PC-3 (cell line): ENCODE measurements at regions not wholly inside any gene's neighbourhood (a gene's known extent, or its start where the extent isn't known, plus 50 kb on each side); places are given as distances from the start of the nearest gene placed in this dataset.
A peak's percentile ranks its signal among the peaks of the same experiment; 100 is the strongest.

Source experiments
- ATAC-seq: fragments of 200-7000 bp; cut with Tn5 transposase; 2 replicates; pipeline ENCODE4 v1.9.1; 2020; ENCODE audit warnings: mild to moderate bottlenecking, moderate library complexity
- BruUV-seq: library from RNA; stranded (reverse); fragments of 400-500 nt; replicated peaks from 2 replicates; lab custom pipeline; 2021; lab: Mats Ljungman, UMichigan
- CTCF ChIA-PET: fragments of 300-600 bp; sonication (Branson Sonifier 250); formaldehyde crosslinking; loops from one replicate; lab custom pipeline; 2022; ENCODE audit warnings: antibody characterized with exemption; lab: Charles Lee
- POLR2A ChIA-PET: fragments of 300-600 bp; sonication (Branson Sonifier 250); formaldehyde crosslinking; loops from one replicate; lab custom pipeline; 2022; ENCODE audit warnings: antibody characterized with exemption; ENCODE audit not compliant: unreplicated experiment; lab: Charles Lee
- DNase-seq: peaks from one replicate; pipeline ENCODE4 v3.0.0-alpha.2; 2015
- H2AFZ ChIP-seq: fragments of 300-600 bp; sonication (generic); 2 replicates; pipeline ENCODE4 v1.6.0; 2016; ENCODE audit warnings: antibody characterized with exemption, low read length
- H3F3A ChIP-seq: fragments of 300-600 bp; sonication (generic); one replicate; pipeline ENCODE4 v1.6.0; 2017; ENCODE audit warnings: antibody characterized with exemption, low read length, control low read depth, mild to moderate bottlenecking; ENCODE audit not compliant: unreplicated experiment
- H3K27ac ChIP-seq: fragments of 300-600 bp; sonication (generic); 2 replicates; pipeline ENCODE4 v1.5.1; 2016; ENCODE audit warnings: mild to moderate bottlenecking, low read length
- H3K27me3 ChIP-seq: fragments of 300-600 bp; sonication (generic); 2 replicates; pipeline ENCODE4 v1.6.1; 2016; ENCODE audit warnings: low read length, mixed read lengths
- H3K36me3 ChIP-seq: fragments of 300-600 bp; sonication (generic); 2 replicates; pipeline ENCODE4 v1.6.1; 2016; ENCODE audit warnings: low read depth, mixed run types, low read length, mixed read lengths
- H3K4me1 ChIP-seq: fragments of 300-600 bp; sonication (generic); 2 replicates; pipeline ENCODE4 v1.5.1; 2016; ENCODE audit warnings: low read length; ENCODE audit not compliant: insufficient read depth
- H3K4me2 ChIP-seq: fragments of 300-600 bp; sonication (generic); 2 replicates; pipeline ENCODE4 v1.6.0; 2016; ENCODE audit warnings: low read length
- H3K4me3 ChIP-seq: fragments of 300-600 bp; sonication (generic); 2 replicates; pipeline ENCODE4 v1.5.1; 2016; ENCODE audit warnings: mild to moderate bottlenecking, low read length, mixed read lengths
- H3K79me2 ChIP-seq: fragments of 300-600 bp; sonication (generic); 2 replicates; pipeline ENCODE4 v1.6.1; 2017; ENCODE audit warnings: low read length, mixed read lengths
- H3K9ac ChIP-seq: fragments of 300-600 bp; sonication (generic); 2 replicates; pipeline ENCODE4 v1.6.0; 2016; ENCODE audit warnings: mild to moderate bottlenecking, low read length
- H3K9me2 ChIP-seq: fragments of 300-600 bp; sonication (generic); replicated peaks from 2 replicates; pipeline ENCODE4 v1.6.1; 2016; ENCODE audit warnings: mixed run types, low read length, mixed read lengths
- H3K9me3 ChIP-seq: fragments of 300-600 bp; sonication (generic); 2 replicates; pipeline ENCODE4 v1.6.1; 2016; ENCODE audit warnings: low read length, mixed read lengths
- H4K20me1 ChIP-seq: fragments of 300-600 bp; sonication (generic); 2 replicates; pipeline ENCODE4 v1.6.1; 2016; ENCODE audit warnings: low read length, mixed read lengths
- EZH2 ChIP-seq: fragments of 300-600 bp; sonication (generic); IDR thresholded peaks from one replicate; pipeline ENCODE4 v1.6.1; 2017; ENCODE audit warnings: antibody characterized with exemption, mild to moderate bottlenecking, low read length; ENCODE audit not compliant: unreplicated experiment
- EZH2phosphoT487 ChIP-seq: fragments of 300-600 bp; sonication (generic); IDR thresholded peaks from 2 replicates; pipeline ENCODE4 v1.6.1; 2018; ENCODE audit warnings: mild to moderate bottlenecking, antibody characterized with exemption, low read length, borderline replicate concordance
- intact Hi-C: fragments of 100-400 bp; cut with micrococcal nuclease; formaldehyde crosslinking; loops from 2 replicates; pipeline ENCODE4 v1.9.0; 2023
- TF ChIP-seq, protein P1 (sequence below): fragments of 300-600 bp; sonication (generic); conservative IDR thresholded peaks from 2 replicates; pipeline ENCODE4 v1.5.1; 2017; ENCODE audit warnings: antibody characterized with exemption, low read depth, mild to moderate bottlenecking, low read length

DNA sequence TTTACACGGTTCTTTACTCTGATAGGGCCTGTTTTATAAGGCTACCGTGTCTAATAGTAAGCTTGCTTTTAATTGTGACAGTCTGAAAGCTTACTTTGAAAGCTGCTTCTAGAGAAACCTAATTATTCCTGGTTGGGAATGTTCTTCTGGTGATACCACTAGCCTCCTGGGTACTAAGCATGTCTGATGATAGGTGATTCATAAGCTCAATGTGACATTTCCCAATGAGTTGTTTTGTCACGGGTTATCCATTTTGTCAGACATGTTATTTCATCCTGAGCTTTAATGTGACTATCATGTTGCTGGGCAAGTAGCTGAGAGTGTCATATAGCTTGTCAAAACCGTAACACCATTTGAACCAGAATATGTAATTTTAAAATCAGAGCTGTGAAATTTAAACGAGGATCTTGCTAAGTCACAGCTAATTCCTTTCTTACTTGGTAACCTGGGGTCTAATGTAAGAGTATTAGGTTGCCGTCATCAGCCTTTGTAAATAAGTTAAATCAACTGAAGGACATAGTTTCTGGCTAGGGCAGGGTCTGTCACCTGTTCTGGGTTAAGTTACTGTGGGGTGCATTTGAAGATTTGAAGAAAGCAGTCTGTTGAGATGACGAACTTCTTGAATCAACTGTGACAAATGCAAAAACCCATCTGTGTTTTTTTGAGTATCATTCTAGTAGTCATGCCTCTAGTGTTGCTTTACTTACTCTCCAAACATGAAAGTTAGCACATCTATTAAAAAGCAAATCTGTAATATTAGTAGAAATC lies 529.2 kb downstream of the USP25 start:
- TF ChIP-seq EZH2phosphoT487 (no peak), EZH2 (no peak)
- TF ChIP-seq, protein P1, sequence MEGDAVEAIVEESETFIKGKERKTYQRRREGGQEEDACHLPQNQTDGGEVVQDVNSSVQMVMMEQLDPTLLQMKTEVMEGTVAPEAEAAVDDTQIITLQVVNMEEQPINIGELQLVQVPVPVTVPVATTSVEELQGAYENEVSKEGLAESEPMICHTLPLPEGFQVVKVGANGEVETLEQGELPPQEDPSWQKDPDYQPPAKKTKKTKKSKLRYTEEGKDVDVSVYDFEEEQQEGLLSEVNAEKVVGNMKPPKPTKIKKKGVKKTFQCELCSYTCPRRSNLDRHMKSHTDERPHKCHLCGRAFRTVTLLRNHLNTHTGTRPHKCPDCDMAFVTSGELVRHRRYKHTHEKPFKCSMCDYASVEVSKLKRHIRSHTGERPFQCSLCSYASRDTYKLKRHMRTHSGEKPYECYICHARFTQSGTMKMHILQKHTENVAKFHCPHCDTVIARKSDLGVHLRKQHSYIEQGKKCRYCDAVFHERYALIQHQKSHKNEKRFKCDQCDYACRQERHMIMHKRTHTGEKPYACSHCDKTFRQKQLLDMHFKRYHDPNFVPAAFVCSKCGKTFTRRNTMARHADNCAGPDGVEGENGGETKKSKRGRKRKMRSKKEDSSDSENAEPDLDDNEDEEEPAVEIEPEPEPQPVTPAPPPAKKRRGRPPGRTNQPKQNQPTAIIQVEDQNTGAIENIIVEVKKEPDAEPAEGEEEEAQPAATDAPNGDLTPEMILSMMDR, result no peak
- H4K20me1 ChIP-seq, result no peaks in the 10 kb centered on the region
- ChIA-PET CTCF (no interaction called here), POLR2A (no interaction called here)
- no peak overlapping the region for H3K4me3 ChIP-seq
- H3K9me2 ChIP-seq, result no peaks in the 10 kb centered on the region
- DNase-seq (no peak), ATAC-seq (no peak)
- H3K36me3 ChIP-seq, result no peaks in the 10 kb centered on the region
- H3K27me3 ChIP-seq, result peaks cover 6% of the 10 kb centered on the region
- H3K9ac ChIP-seq, result no peak overlapping the region
- no peaks in the 10 kb centered on the region for H3F3A ChIP-seq
- no peak overlapping the region for H2AFZ ChIP-seq
- H3K4me1 ChIP-seq, result no peaks in the 10 kb centered on the region
- H3K79me2 ChIP-seq, result no peaks in the 10 kb centered on the region
- intact Hi-C loops, result no loop called here
- no peaks in the 10 kb centered on the region for H3K9me3 ChIP-seq
- BruUV-seq, result no TSS peak
- no peak overlapping the region for H3K4me2 ChIP-seq
- H3K27ac ChIP-seq, result no peak overlapping the region

- H2AFZ ChIP-seq, result no peak overlapping the region
- H3K4me3 ChIP-seq, result no peak overlapping the region
- H3K9me2 ChIP-seq, result no peaks in the 10 kb centered on the region
- no peak overlapping the region for H3K4me2 ChIP-seq
- H4K20me1 ChIP-seq, result no peaks in the 10 kb centered on the region
- no TSS peak for BruUV-seq
- no peaks in the 10 kb centered on the region for H3K36me3 ChIP-seq
- H3K27ac ChIP-seq, result no peak overlapping the region
- no peak overlapping the region for H3K9ac ChIP-seq
- CTCF ChIA-PET, result no interaction called here
- POLR2A ChIA-PET, result no interaction called here
- intact Hi-C loops, result no loop called here
- ATAC-seq, result peak; percentile 53
- H3K9me3 ChIP-seq, result no peaks in the 10 kb centered on the region
- no peaks in the 10 kb centered on the region for H3K79me2 ChIP-seq
- H3K27me3 ChIP-seq, result peaks cover 22% of the 10 kb centered on the region
- TF ChIP-seq EZH2, result no peak
- TF ChIP-seq EZH2phosphoT487, result no peak
- TF ChIP-seq, protein P1, result no peak
- H3K4me1 ChIP-seq, result no peaks in the 10 kb centered on the region
- DNase-seq, result no peak
- H3F3A ChIP-seq, result no peaks in the 10 kb centered on the region
These were observed 532.3 kb downstream of the USP25 start for GRCh38 chr21:16262091-16262490.

DNA sequence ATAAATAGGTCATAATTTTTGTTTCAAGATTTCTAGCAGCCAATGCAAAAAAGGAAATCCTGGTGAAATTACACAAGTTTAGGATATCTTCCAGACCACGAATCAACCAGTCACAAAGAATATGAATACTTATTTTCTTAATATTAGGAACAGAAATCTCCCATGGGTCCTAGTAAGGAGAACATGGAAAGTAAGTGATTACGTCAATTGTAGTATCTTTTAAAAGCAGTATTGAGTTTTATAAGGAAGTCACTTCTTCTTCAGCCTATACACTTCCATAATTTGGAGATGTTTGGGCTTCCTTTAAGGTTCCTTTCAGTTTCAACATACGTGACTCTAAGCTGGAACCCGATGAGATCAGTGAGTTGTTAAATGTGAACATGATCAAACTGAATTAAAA lies 534.5 kb downstream of the USP25 start:
- CTCF ChIA-PET, result no interaction called here
- H3K4me2 ChIP-seq, result no peak overlapping the region
- H3K4me3 ChIP-seq, result no peak overlapping the region
- no peaks in the 10 kb centered on the region for H3K4me1 ChIP-seq
- no TSS peak for BruUV-seq
- POLR2A ChIA-PET, result no interaction called here
- no peaks in the 10 kb centered on the region for H3F3A ChIP-seq
- H3K9me3 ChIP-seq, result no peaks in the 10 kb centered on the region
- no peaks in the 10 kb centered on the region for H3K36me3 ChIP-seq
- ATAC-seq (no peak), DNase-seq (no peak)
- no peak overlapping the region for H3K27ac ChIP-seq
- intact Hi-C loops, result no loop called here
- no peak overlapping the region for H2AFZ ChIP-seq
- no peaks in the 10 kb centered on the region for H3K9me2 ChIP-seq
- H3K9ac ChIP-seq, result no peak overlapping the region
- H4K20me1 ChIP-seq, result no peaks in the 10 kb centered on the region
- no peaks in the 10 kb centered on the region for H3K79me2 ChIP-seq
- TF ChIP-seq EZH2phosphoT487 (no peak), EZH2 (no peak)
- TF ChIP-seq, protein P1, result no peak
- H3K27me3 ChIP-seq, result peaks cover 32% of the 10 kb centered on the region
